A673 (cell line): ENCODE measurements at regions not wholly inside any gene's neighbourhood (a gene's known extent, or its start where the extent isn't known, plus 50 kb on each side); places are given as distances from the start of the nearest gene placed in this dataset.
"Not testable (repeated sequence)": the region's sequence is repeated elsewhere in the genome, so short reads cannot be mapped to it uniquely, and the experiment has no call there.

Experiments
- EZH2 ChIP-seq: fragments of 200-600 bp; sonication (generic); IDR thresholded peaks from 2 replicates; pipeline ENCODE4 v1.6.1; 2017; ENCODE audit warnings: borderline replicate concordance, low read depth, mild to moderate bottlenecking, mixed read lengths, antibody characterized with exemption, low read length; ENCODE audit not compliant: poor library complexity, severe bottlenecking
- TF ChIP-seq, protein P1 (sequence below): fragments of 300-800, 200-600 bp; sonication (generic); conservative IDR thresholded peaks from 2 replicates; pipeline ENCODE4 v1.5.1; 2017; ENCODE audit warnings: low read depth, mild to moderate bottlenecking, antibody characterized with exemption, low read length, moderate library complexity, mixed read lengths

DNA sequence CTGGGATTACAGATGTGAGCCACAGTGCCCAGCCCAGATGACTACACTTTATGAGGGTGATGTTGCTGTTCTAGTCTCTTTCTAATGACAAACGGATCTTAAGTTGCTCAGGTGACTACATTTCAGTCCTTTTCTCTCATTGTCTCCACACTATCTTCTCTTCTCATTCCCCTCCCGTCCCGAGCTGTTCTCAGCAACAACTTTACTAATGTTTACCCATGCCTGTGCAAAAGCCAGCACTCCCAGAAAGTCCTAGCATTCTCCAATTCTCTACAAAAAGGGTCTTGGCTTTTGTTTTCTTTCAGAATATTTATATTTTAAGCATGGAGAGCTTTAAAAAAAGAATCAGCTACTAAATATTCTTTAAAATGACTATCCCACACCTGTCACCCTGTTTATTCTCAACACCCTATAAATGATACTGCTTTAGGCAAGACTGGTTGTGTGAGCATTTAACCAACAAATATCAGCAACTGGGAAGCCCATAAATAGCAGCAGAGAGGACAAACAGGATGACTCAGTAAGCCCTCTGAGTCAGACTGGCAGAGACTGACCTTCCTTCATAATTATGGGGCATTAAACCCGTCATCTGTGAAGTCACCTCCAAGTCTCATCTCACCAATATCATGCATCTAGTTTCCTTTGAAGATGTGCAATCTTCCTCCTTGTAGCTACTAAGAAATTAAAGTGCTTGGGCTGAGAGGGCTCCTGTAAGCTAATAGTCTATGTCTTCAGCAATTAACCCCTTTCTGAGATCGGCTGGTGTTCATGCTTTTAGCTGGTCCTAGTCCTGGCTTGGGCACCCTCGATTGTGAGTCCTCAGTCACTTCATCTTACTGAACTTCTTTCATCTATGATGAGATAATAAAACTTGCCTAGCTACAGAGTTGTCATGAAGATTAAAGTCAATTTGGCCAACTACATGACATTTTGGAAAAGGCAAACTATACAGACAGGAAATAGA is 72.6 kb upstream of the KIF2A start:
- TF ChIP-seq, protein P1, sequence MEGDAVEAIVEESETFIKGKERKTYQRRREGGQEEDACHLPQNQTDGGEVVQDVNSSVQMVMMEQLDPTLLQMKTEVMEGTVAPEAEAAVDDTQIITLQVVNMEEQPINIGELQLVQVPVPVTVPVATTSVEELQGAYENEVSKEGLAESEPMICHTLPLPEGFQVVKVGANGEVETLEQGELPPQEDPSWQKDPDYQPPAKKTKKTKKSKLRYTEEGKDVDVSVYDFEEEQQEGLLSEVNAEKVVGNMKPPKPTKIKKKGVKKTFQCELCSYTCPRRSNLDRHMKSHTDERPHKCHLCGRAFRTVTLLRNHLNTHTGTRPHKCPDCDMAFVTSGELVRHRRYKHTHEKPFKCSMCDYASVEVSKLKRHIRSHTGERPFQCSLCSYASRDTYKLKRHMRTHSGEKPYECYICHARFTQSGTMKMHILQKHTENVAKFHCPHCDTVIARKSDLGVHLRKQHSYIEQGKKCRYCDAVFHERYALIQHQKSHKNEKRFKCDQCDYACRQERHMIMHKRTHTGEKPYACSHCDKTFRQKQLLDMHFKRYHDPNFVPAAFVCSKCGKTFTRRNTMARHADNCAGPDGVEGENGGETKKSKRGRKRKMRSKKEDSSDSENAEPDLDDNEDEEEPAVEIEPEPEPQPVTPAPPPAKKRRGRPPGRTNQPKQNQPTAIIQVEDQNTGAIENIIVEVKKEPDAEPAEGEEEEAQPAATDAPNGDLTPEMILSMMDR: not testable (repeated sequence)
- TF ChIP-seq EZH2: not testable (repeated sequence)
